HepG2 (cell line): ENCODE measurements at regions not wholly inside any gene's neighbourhood (a gene's known extent, or its start where the extent isn't known, plus 50 kb on each side); places are given as distances from the start of the nearest gene placed in this dataset.
A peak's percentile ranks its signal among the peaks of the same experiment; 100 is the strongest.

ENCODE experiments used
- ATAC-seq: fragments of 200-7000 bp; cut with Tn5 transposase; 3 replicates; pipeline ENCODE4 v1.9.1; 2020; ENCODE audit warnings: mild to moderate bottlenecking, moderate library complexity
- BruUV-seq: library from RNA; stranded (reverse); fragments of 400-500 nt; replicated peaks from 2 replicates; lab custom pipeline; 2021; lab: Mats Ljungman, UMichigan
- CTCF ChIA-PET: fragments of 300-600 bp; formaldehyde crosslinking; extraction: SDS; loops from one replicate; lab custom pipeline; 2021; ENCODE audit warnings: low total read pairs, inconsistent platforms, low intra/inter-chr PET ratio; lab: Yijun Ruan, JAX
- POLR2A ChIA-PET: fragments of 350-600 bp; sonication (Branson Sonifier 250); formaldehyde crosslinking; loops from one replicate; lab custom pipeline; 2020; ENCODE audit warnings: antibody characterized with exemption, inconsistent platforms; lab: Yijun Ruan, JAX
- DNase-seq: peaks from one replicate; pipeline ENCODE4 v3.0.0-alpha.2; 2015; ENCODE audit warnings: low spot score
- FAIRE-seq: peaks from 3 replicates; lab custom pipeline; 2011; peaks lifted over from hg19 to GRCh38; lab: Jason Lieb, UNC
- H2AFZ ChIP-seq: one replicate; pipeline ENCODE4 v1.6.1; 2011; ENCODE audit warnings: low read length, inconsistent platforms
- H3K27ac ChIP-seq: fragments of 300-600 bp; 3 replicates; pipeline ENCODE4 v1.8.0; 2011; ENCODE audit warnings: mixed run types, mild to moderate bottlenecking, mixed read lengths, low read length, inconsistent platforms; ENCODE audit not compliant: insufficient read depth; ENCODE audit errors: extremely low read length
- H3K27me3 ChIP-seq, 2 experiments: fragments of 200-600 bp in 1 of 2; 2 replicates in 1 of 2; 3 replicates in 1 of 2; pipeline versions ENCODE4 v1.6.0 to v1.8.0; 2011; ENCODE audit warnings: low read length in 2 of 2, mild to moderate bottlenecking in 2 of 2, moderate library complexity in 2 of 2, inconsistent platforms in 1 of 2; ENCODE audit not compliant: insufficient read depth in 2 of 2, control insufficient read depth in 1 of 2
- H3K36me3 ChIP-seq, 2 experiments: fragments of 200-600 bp in 1 of 2; replicated peaks in 1 of 2; 2 replicates in 1 of 2; 3 replicates in 1 of 2; pipeline versions ENCODE4 v1.5.1 to v1.8.0; 2011; ENCODE audit warnings: low read length in 2 of 2, inconsistent platforms in 1 of 2; ENCODE audit not compliant: insufficient read depth in 2 of 2, control insufficient read depth in 1 of 2
- H3K4me1 ChIP-seq: 2 replicates; pipeline ENCODE4 v1.5.1; 2012; ENCODE audit warnings: low read length, inconsistent platforms; ENCODE audit not compliant: insufficient read depth
- H3K4me2 ChIP-seq: 2 replicates; pipeline ENCODE4 v1.6.0; 2011; ENCODE audit warnings: low read depth, low read length, inconsistent platforms
- H3K4me3 ChIP-seq, 3 experiments: fragments of 200-600 bp in 1 of 3; sonication (generic), shearing (Covaris generic) in 1 of 3; replicated peaks in 1 of 3; 2 replicates each; pipeline ENCODE4 v1.5.1; 2011 to 2016; ENCODE audit warnings: low read length in 3 of 3, inconsistent platforms in 2 of 3, low read depth in 2 of 3, mild to moderate bottlenecking in 2 of 3, control low read depth in 1 of 3, mixed read lengths in 1 of 3; ENCODE audit not compliant: insufficient read depth in 1 of 3
- H3K79me2 ChIP-seq: one replicate; pipeline ENCODE4 v1.6.1; 2011; ENCODE audit warnings: low read length, inconsistent platforms; ENCODE audit not compliant: insufficient read depth
- H3K9ac ChIP-seq: 2 replicates; pipeline ENCODE4 v1.6.0; 2011; ENCODE audit warnings: mild to moderate bottlenecking, low read depth, low read length, inconsistent platforms; ENCODE audit not compliant: insufficient read depth
- H3K9me3 ChIP-seq: 2 replicates; pipeline ENCODE4 v1.5.1; 2012; ENCODE audit warnings: mild to moderate bottlenecking, low read length
- H4K20me1 ChIP-seq: 2 replicates; pipeline ENCODE4 v1.6.0; 2011; ENCODE audit warnings: inconsistent platforms, mild to moderate bottlenecking, low read length, moderate library complexity; ENCODE audit not compliant: insufficient read depth
- CTCF ChIP-seq: sonication (generic); formaldehyde crosslinking; IDR thresholded peaks from 2 replicates; pipeline ENCODE4 v1.5.0; 2020; ENCODE audit warnings: mild to moderate bottlenecking, missing genetic modification reagents, moderate library complexity
- HINFP ChIP-seq: sonication (generic); formaldehyde crosslinking; IDR thresholded peaks from 2 replicates; pipeline ENCODE4 v1.4.0; 2020; ENCODE audit warnings: low read depth, mild to moderate bottlenecking, missing genetic modification reagents
- KLF12 ChIP-seq: sonication (generic); formaldehyde crosslinking; IDR thresholded peaks from 2 replicates; pipeline ENCODE4 v1.4.0; 2020; ENCODE audit warnings: missing genetic modification reagents, borderline replicate concordance
- RAD21 ChIP-seq: fragments of 450-650 bp; formaldehyde crosslinking; IDR thresholded peaks from 2 replicates; pipeline ENCODE4 v1.5.0; 2020; ENCODE audit warnings: mild to moderate bottlenecking
- SMC3 ChIP-seq: IDR thresholded peaks from 2 replicates; pipeline ENCODE4 v1.6.1; 2011; ENCODE audit warnings: low read length, improper control_type of control experiment
- STAG1 ChIP-seq: sonication (generic); formaldehyde crosslinking; IDR thresholded peaks from 2 replicates; pipeline ENCODE4 v1.4.0; 2020; ENCODE audit warnings: missing genetic modification reagents
- ZBTB38 ChIP-seq: sonication (generic); formaldehyde crosslinking; IDR thresholded peaks from 2 replicates; pipeline ENCODE4 v1.5.1; 2020; ENCODE audit warnings: mild to moderate bottlenecking, missing genetic modification reagents
- WGBS: methylation state at CpG from one replicate; pipeline ENCODE4 v1.1.6; 2017; ENCODE audit warnings: low lambda C conversion rate; 5-methylcytosine and 5-hydroxymethylcytosine counted together
- in situ Hi-C: cut with HindIII; loops from 2 replicates; pipeline ENCODE4 v1.10.0; 2017; ENCODE audit warnings: low pct_unique_long_range_greater_than_20kb; ENCODE audit not compliant: extremely low pct_ligation_motif_present
- intact Hi-C: fragments of 100-400 bp; cut with micrococcal nuclease; formaldehyde crosslinking; loops from one replicate; pipeline ENCODE4 v1.10.0; 2022; ENCODE audit not compliant: unreplicated experiment

GRCh38 chrX:49754233-49754857 lies 58.6 kb upstream of the PAGE1 start:
- Histone ChIP-seq H3K4me3 (no peak overlapping the region), H3K4me2 (no peak overlapping the region), H3K9me3 (no peaks in the 10 kb centered on the region), H3K36me3 (no peaks in the 10 kb centered on the region), H3K79me2 (no peaks in the 10 kb centered on the region), H2AFZ (no peak overlapping the region), H3K9ac (no peak overlapping the region), H3K27me3 (no peaks in the 10 kb centered on the region), H3K27ac (no peak overlapping the region), H3K4me1 (peaks cover 11% of the 10 kb centered on the region), H4K20me1 (no peaks in the 10 kb centered on the region)
- no TSS peak for BruUV-seq
- in situ Hi-C loops = loop anchor here (10.0 to 25.0 kb wide), 2 partner anchors 158 to 460 kb away; partner anchors contain the start of gene CLCN5
- peak; percentile 74 for ATAC-seq
- intact Hi-C loops = loop anchor here (1.0 kb wide), 2 partner anchors 127 to 462 kb away; no protein-coding TSS in a partner anchor
- DNase-seq = peak; percentile 24
- ChIA-PET POLR2A (no interaction called here), CTCF (interaction anchor here (0.8 kb wide), 1 partner anchor 463 kb away, joined by 3 read pairs; no protein-coding TSS in a partner anchor)
- WGBS = 57% methylated on average over 5 of the region's 6 CpGs
- TF ChIP-seq SMC3 (peak; percentile 59; the same call in 1 of the 2 replicates), ZBTB38 (CRISPR knock-in tag) (0 out of 2 replicates have a peak, but pooled peaks have one; percentile 27), HINFP (CRISPR knock-in tag) (no peak), CTCF (peak; percentile 69), RAD21 (peak; percentile 25; the same call in 1 of the 2 replicates), KLF12 (no peak), STAG1 (CRISPR knock-in tag) (peak; percentile 73)
- FAIRE-seq = peak; percentile 78
